ENCODE measurements at regions not wholly inside any gene's neighbourhood (a gene's known extent, or its start where the extent isn't known, plus 50 kb on each side); places are given as distances from the start of the nearest gene placed in this dataset.

- TF ChIP-seq, protein P1, sequence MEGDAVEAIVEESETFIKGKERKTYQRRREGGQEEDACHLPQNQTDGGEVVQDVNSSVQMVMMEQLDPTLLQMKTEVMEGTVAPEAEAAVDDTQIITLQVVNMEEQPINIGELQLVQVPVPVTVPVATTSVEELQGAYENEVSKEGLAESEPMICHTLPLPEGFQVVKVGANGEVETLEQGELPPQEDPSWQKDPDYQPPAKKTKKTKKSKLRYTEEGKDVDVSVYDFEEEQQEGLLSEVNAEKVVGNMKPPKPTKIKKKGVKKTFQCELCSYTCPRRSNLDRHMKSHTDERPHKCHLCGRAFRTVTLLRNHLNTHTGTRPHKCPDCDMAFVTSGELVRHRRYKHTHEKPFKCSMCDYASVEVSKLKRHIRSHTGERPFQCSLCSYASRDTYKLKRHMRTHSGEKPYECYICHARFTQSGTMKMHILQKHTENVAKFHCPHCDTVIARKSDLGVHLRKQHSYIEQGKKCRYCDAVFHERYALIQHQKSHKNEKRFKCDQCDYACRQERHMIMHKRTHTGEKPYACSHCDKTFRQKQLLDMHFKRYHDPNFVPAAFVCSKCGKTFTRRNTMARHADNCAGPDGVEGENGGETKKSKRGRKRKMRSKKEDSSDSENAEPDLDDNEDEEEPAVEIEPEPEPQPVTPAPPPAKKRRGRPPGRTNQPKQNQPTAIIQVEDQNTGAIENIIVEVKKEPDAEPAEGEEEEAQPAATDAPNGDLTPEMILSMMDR (IDR thresholded peaks at IDR 0.05) = no peak
- H3K4me1 ChIP-seq (replicated peaks) = no peaks in the 10 kb centered on the region
- no peak overlapping the region for H3K4me3 ChIP-seq
- no peak for DNase-seq (ENCODE audit: low spot score)
- no peaks in the 10 kb centered on the region for H3K9me3 ChIP-seq
- 42% methylated on average over 16 of the region's 16 CpGs for WGBS
- no peak overlapping the region for H3K27ac ChIP-seq
- H3K36me3 ChIP-seq = no peaks in the 10 kb centered on the region
- intact Hi-C loops (cut with DNase I) = no loop called here
- no peaks in the 10 kb centered on the region for H3K27me3 ChIP-seq (replicated peaks; ENCODE audit: insufficient read depth)
Observed at GRCh38 chr11:116644201-116644940, 128.4 kb downstream of the BUD13 start.

- Histone ChIP-seq H3K4me3 (no peak overlapping the region), H3K27ac (no peak overlapping the region), H3K4me1 (replicated peaks) (no peaks in the 10 kb centered on the region), H3K27me3 (replicated peaks; ENCODE audit: insufficient read depth) (no peaks in the 10 kb centered on the region), H3K36me3 (no peaks in the 10 kb centered on the region), H3K9me3 (no peaks in the 10 kb centered on the region)
- DNase-seq (ENCODE audit: low spot score) = no peak
- intact Hi-C loops (cut with DNase I) = no loop called here
- TF ChIP-seq, protein P1 (IDR thresholded peaks at IDR 0.05) = no peak
- no peak for TF ChIP-seq POLR2AphosphoS5 (IDR thresholded peaks at IDR 0.05)
- no peak for TF ChIP-seq POLR2A (IDR thresholded peaks at IDR 0.05)
- WGBS = 49% methylated on average over 9 of the region's 9 CpGs
Observed at GRCh38 chr11:116643521-116643920, 129.3 kb downstream of the BUD13 start.

- Histone ChIP-seq H3K27ac (no peak overlapping the region), H3K9me3 (no peaks in the 10 kb centered on the region), H3K36me3 (no peaks in the 10 kb centered on the region), H3K4me1 (replicated peaks) (no peaks in the 10 kb centered on the region), H3K27me3 (replicated peaks; ENCODE audit: insufficient read depth) (no peaks in the 10 kb centered on the region), H3K4me3 (no peak overlapping the region)
- TF ChIP-seq POLR2AphosphoS5 (IDR thresholded peaks at IDR 0.05) (no peak), POLR2A (IDR thresholded peaks at IDR 0.05) (no peak)
- TF ChIP-seq, protein P1 (IDR thresholded peaks at IDR 0.05) = no peak
- DNase-seq (ENCODE audit: low spot score) = no peak
- intact Hi-C loops (cut with DNase I) = no loop called here
Observed at GRCh38 chr11:116642902-116643301, 129.9 kb downstream of the BUD13 start.

DNA sequence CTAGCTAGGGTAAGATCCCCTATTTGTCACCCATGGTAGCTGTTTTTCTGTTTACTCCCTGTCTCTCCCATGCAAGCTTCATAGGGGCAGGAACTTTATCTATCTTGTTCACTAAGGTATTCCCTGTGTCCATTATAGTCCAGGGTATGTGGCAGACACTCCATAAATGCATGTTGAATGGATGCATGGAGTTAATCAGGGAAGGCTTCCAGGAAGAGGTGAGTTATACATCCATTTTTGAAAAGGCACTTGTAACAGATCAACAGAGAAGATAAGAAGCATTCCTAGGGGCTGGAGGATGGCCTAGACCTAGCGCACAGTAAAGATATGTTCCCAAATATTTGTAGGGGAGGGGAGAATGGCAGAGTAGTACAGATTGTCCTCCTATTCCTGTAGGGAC lies 130.3 kb downstream of the BUD13 start:
- H3K4me1 ChIP-seq (replicated peaks) = no peaks in the 10 kb centered on the region
- no peak overlapping the region for H3K27ac ChIP-seq
- H3K36me3 ChIP-seq = no peaks in the 10 kb centered on the region
- no peaks in the 10 kb centered on the region for H3K27me3 ChIP-seq (replicated peaks; ENCODE audit: insufficient read depth)
- intact Hi-C loops (cut with DNase I) = no loop called here
- no peaks in the 10 kb centered on the region for H3K9me3 ChIP-seq
- DNase-seq (ENCODE audit: low spot score) = no peak
- TF ChIP-seq POLR2A (IDR thresholded peaks at IDR 0.05) (no peak), POLR2AphosphoS5 (IDR thresholded peaks at IDR 0.05) (no peak)
- TF ChIP-seq, protein P1 (IDR thresholded peaks at IDR 0.05) = no peak
- no peak overlapping the region for H3K4me3 ChIP-seq
- 69% methylated on average over 1 of the region's 1 CpG for WGBS

GRCh38 chr11:116641561-116642045 lies 131.2 kb downstream of the BUD13 start:
- Histone ChIP-seq H3K4me1 (replicated peaks) (no peaks in the 10 kb centered on the region), H3K27me3 (replicated peaks; ENCODE audit: insufficient read depth) (no peaks in the 10 kb centered on the region), H3K36me3 (no peaks in the 10 kb centered on the region), H3K27ac (no peak overlapping the region), H3K4me3 (no peak overlapping the region), H3K9me3 (no peaks in the 10 kb centered on the region)
- no peak for TF ChIP-seq POLR2AphosphoS5 (IDR thresholded peaks at IDR 0.05)
- no peak for TF ChIP-seq POLR2A (IDR thresholded peaks at IDR 0.05)
- TF ChIP-seq, protein P1 (IDR thresholded peaks at IDR 0.05) = peak in 2 of 4 experiments; percentile 50
- peak; percentile 9 for DNase-seq (ENCODE audit: low spot score)
- intact Hi-C loops (cut with DNase I) = no loop called here
- 41% methylated on average over 9 of the region's 11 CpGs for WGBS

All from prostate gland (tissue), 2 donors.